Osteoblast (primary cell): ENCODE measurements at regions not wholly inside any gene's neighbourhood (a gene's known extent, or its start where the extent isn't known, plus 50 kb on each side); places are given as distances from the start of the nearest gene placed in this dataset.

Experiments
- DNase-seq: peaks from one replicate; pipeline ENCODE4 v3.0.0; 2011; ENCODE audit warnings: low spot score, mixed read lengths; ENCODE audit not compliant: insufficient read length; ENCODE audit errors: missing footprints
- H2AFZ ChIP-seq: 2 replicates; pipeline ENCODE4 v1.6.0; 2011; ENCODE audit warnings: mild to moderate bottlenecking, low read length
- H3K27ac ChIP-seq: 2 replicates; pipeline ENCODE4 v1.5.1; 2011; ENCODE audit warnings: mild to moderate bottlenecking, low read depth, low read length, moderate library complexity
- H3K27me3 ChIP-seq: 2 replicates; pipeline ENCODE4 v1.6.0; 2012; ENCODE audit warnings: mild to moderate bottlenecking, control low read depth, inconsistent platforms, low read length, moderate library complexity; ENCODE audit not compliant: insufficient read depth
- H3K36me3 ChIP-seq: 2 replicates; pipeline ENCODE4 v1.5.1; 2011; ENCODE audit warnings: mild to moderate bottlenecking, low read length, control low read depth, moderate library complexity; ENCODE audit not compliant: insufficient read depth
- H3K4me1 ChIP-seq: 2 replicates; pipeline ENCODE4 v1.5.1; 2011; ENCODE audit warnings: mild to moderate bottlenecking, low read length, control low read depth, moderate library complexity; ENCODE audit not compliant: insufficient read depth
- H3K4me2 ChIP-seq: 2 replicates; pipeline ENCODE4 v1.6.0; 2011; ENCODE audit warnings: mild to moderate bottlenecking, low read length; ENCODE audit not compliant: insufficient read depth
- H3K4me3 ChIP-seq: fragments of 200-600 bp; sonication (generic); 3 replicates; pipeline ENCODE4 v1.5.1; 2012; ENCODE audit warnings: mild to moderate bottlenecking, low read length, inconsistent platforms; ENCODE audit not compliant: insufficient read depth
- H3K79me2 ChIP-seq: 2 replicates; pipeline ENCODE4 v1.6.0; 2012; ENCODE audit warnings: mild to moderate bottlenecking, low read length, control low read depth, inconsistent platforms; ENCODE audit not compliant: insufficient read depth
- H3K9me3 ChIP-seq: 2 replicates; pipeline ENCODE4 v1.5.1; 2011; ENCODE audit warnings: low read depth, low read length, control low read depth
- H4K20me1 ChIP-seq: 2 replicates; pipeline ENCODE4 v1.6.0; 2012; ENCODE audit warnings: mild to moderate bottlenecking, low read length, control low read depth; ENCODE audit not compliant: insufficient read depth
- TF ChIP-seq, protein P1 (sequence below): IDR thresholded peaks from 2 replicates; pipeline ENCODE4 v1.5.1; 2011; ENCODE audit warnings: mild to moderate bottlenecking, low read depth, low read length, moderate library complexity; ENCODE audit errors: extremely low read depth

- TF ChIP-seq, protein P1, sequence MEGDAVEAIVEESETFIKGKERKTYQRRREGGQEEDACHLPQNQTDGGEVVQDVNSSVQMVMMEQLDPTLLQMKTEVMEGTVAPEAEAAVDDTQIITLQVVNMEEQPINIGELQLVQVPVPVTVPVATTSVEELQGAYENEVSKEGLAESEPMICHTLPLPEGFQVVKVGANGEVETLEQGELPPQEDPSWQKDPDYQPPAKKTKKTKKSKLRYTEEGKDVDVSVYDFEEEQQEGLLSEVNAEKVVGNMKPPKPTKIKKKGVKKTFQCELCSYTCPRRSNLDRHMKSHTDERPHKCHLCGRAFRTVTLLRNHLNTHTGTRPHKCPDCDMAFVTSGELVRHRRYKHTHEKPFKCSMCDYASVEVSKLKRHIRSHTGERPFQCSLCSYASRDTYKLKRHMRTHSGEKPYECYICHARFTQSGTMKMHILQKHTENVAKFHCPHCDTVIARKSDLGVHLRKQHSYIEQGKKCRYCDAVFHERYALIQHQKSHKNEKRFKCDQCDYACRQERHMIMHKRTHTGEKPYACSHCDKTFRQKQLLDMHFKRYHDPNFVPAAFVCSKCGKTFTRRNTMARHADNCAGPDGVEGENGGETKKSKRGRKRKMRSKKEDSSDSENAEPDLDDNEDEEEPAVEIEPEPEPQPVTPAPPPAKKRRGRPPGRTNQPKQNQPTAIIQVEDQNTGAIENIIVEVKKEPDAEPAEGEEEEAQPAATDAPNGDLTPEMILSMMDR, result no peak
- H3K4me1 ChIP-seq, result no peaks in the 10 kb centered on the region
- H3K36me3 ChIP-seq, result peaks cover 5% of the 10 kb centered on the region
Measured at GRCh38 chr11:33608386-33608785, 92.2 kb downstream of the C11orf91 start.

DNA sequence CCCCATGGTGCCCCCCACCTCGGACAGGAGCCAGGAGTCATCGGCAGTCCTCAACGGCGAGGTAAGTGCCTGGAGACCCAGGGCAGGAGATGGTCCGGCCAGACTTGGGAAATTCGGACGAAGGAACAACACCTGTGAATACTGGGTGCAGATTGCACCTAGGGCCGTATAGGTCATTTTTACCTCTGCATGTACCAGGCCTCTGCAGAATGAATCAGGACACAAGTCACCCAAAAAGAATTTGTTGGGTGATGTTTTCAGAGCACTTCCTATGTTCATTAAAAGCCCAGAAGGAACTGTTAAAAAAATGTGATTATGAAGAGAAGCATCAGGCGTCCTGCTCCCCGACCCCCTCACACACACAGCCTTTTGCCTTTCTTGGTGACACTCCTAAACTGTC, 93.9 kb downstream of the C11orf91 start:
- peaks cover 5% of the 10 kb centered on the region for H3K36me3 ChIP-seq
- H2AFZ ChIP-seq, result no peak overlapping the region
- no peaks in the 10 kb centered on the region for H3K4me1 ChIP-seq
- H3K27me3 ChIP-seq, result no peaks in the 10 kb centered on the region
- no peak for DNase-seq
- no peaks in the 10 kb centered on the region for H3K79me2 ChIP-seq
- TF ChIP-seq, protein P1, result no peak
- no peaks in the 10 kb centered on the region for H4K20me1 ChIP-seq
- no peak overlapping the region for H3K4me3 ChIP-seq
- H3K4me2 ChIP-seq, result no peak overlapping the region
- no peaks in the 10 kb centered on the region for H3K9me3 ChIP-seq
- no peak overlapping the region for H3K27ac ChIP-seq

More at GRCh38 chr11:33608386-33608785, 92.2 kb downstream of the C11orf91 start:
- H2AFZ ChIP-seq, result no peak overlapping the region
- DNase-seq, result no peak
- H3K4me2 ChIP-seq, result no peak overlapping the region
- no peaks in the 10 kb centered on the region for H3K9me3 ChIP-seq
- H4K20me1 ChIP-seq, result no peaks in the 10 kb centered on the region
- no peak overlapping the region for H3K4me3 ChIP-seq
- H3K79me2 ChIP-seq, result no peaks in the 10 kb centered on the region
- no peak overlapping the region for H3K27ac ChIP-seq
- H3K27me3 ChIP-seq, result no peaks in the 10 kb centered on the region

DNA sequence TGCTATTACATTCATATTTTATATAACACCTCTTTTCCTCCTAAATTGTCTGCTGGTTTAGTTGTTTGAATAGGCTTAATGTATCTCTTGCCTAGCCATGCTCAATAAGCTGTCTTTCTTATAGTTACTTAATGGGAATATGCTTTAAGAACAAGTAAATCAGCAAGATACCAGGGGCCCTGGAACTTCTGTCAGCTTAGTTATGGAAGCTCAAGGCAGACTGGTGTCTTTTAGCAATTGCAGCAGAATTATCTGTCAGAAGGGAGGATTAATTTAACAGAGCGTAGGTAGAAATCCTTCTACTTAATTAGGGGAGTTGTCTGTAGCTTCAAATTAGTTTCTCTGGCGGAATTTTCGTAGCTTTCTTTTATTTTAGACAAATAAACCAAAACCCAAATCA, 94.9 kb downstream of the C11orf91 start:
- H3K4me3 ChIP-seq, result no peak overlapping the region
- peaks cover 5% of the 10 kb centered on the region for H3K36me3 ChIP-seq
- no peaks in the 10 kb centered on the region for H3K79me2 ChIP-seq
- no peak overlapping the region for H3K4me2 ChIP-seq
- no peaks in the 10 kb centered on the region for H3K9me3 ChIP-seq
- H2AFZ ChIP-seq, result no peak overlapping the region
- H4K20me1 ChIP-seq, result no peaks in the 10 kb centered on the region
- H3K27me3 ChIP-seq, result no peaks in the 10 kb centered on the region
- no peak overlapping the region for H3K27ac ChIP-seq
- no peak for DNase-seq
- TF ChIP-seq, protein P1, result no peak
- no peaks in the 10 kb centered on the region for H3K4me1 ChIP-seq

GRCh38 chr11:33598426-33599069, 102.1 kb downstream of the C11orf91 start:
- H3K79me2 ChIP-seq, result no peaks in the 10 kb centered on the region
- no peak overlapping the region for H3K4me3 ChIP-seq
- H3K27ac ChIP-seq, result no peak overlapping the region
- H3K9me3 ChIP-seq, result peaks cover 5% of the 10 kb centered on the region
- no peak overlapping the region for H3K4me2 ChIP-seq
- H3K36me3 ChIP-seq, result no peaks in the 10 kb centered on the region
- TF ChIP-seq, protein P1, result no peak
- no peaks in the 10 kb centered on the region for H4K20me1 ChIP-seq
- no peak for DNase-seq
- no peaks in the 10 kb centered on the region for H3K4me1 ChIP-seq
- H2AFZ ChIP-seq, result no peak overlapping the region
- no peaks in the 10 kb centered on the region for H3K27me3 ChIP-seq
